SK-N-SH (cell line): ENCODE measurements at regions not wholly inside any gene's neighbourhood (a gene's known extent, or its start where the extent isn't known, plus 50 kb on each side); places are given as distances from the start of the nearest gene placed in this dataset.

Experiments used
- CTCF ChIA-PET: fragments of 300-600, 350-600 bp; formaldehyde crosslinking; extraction: SDS; loops from one replicate; lab custom pipeline; 2021; lab: Yijun Ruan, JAX
- POLR2A ChIA-PET: fragments of 350-600 bp; sonication (Branson Sonifier 250); formaldehyde crosslinking; extraction: SDS; loops from one replicate; lab custom pipeline; 2020; ENCODE audit warnings: antibody characterized with exemption, inconsistent platforms; lab: Yijun Ruan, JAX
- DNase-seq: peaks from one replicate; pipeline ENCODE4 v3.0.0; 2012
- H2AFZ ChIP-seq: fragments of 200-600 bp; sonication (generic); 2 replicates; pipeline ENCODE4 v1.8.1; 2016; ENCODE audit warnings: antibody characterized with exemption, mild to moderate bottlenecking, low read depth
- H3F3A ChIP-seq: fragments of 200-600 bp; sonication (generic); replicated peaks from 2 replicates; pipeline ENCODE3; 2016; ENCODE audit warnings: antibody characterized with exemption, mild to moderate bottlenecking; ENCODE audit not compliant: insufficient read depth
- H3K27ac ChIP-seq, 2 experiments: fragments of 200-500 bp in 1 of 2; fragments of 200-600 bp in 1 of 2; sonication (Bioruptor generic) in 1 of 2; sonication (generic), shearing (Covaris generic) in 1 of 2; 2 replicates each; pipeline versions ENCODE4 v1.5.1 to v1.6.1; 2014 to 2016; ENCODE audit warnings: low read depth in 2 of 2, inconsistent platforms in 1 of 2, low read length in 1 of 2, mild to moderate bottlenecking in 1 of 2, mixed read lengths in 1 of 2
- H3K27me3 ChIP-seq: fragments of 200-600 bp; sonication (generic), shearing (Covaris generic); 2 replicates; pipeline ENCODE4 v1.6.1; 2016; ENCODE audit warnings: mixed run types; ENCODE audit not compliant: insufficient read depth
- H3K36me3 ChIP-seq, 2 experiments: fragments of 200-500 bp in 1 of 2; fragments of 200-600 bp in 1 of 2; sonication (Bioruptor generic) in 1 of 2; sonication (generic) in 1 of 2; replicated peaks in 1 of 2; 2 replicates each; pipeline versions ENCODE3 to v1.5.1; 2014 to 2016; ENCODE audit warnings: low read length in 1 of 2, mild to moderate bottlenecking in 1 of 2; ENCODE audit not compliant: insufficient read depth in 2 of 2, control insufficient read depth in 1 of 2
- H3K4me1 ChIP-seq, 2 experiments: fragments of 200-500 bp in 1 of 2; fragments of 200-600 bp in 1 of 2; sonication (Bioruptor generic) in 1 of 2; sonication (generic), shearing (Covaris generic) in 1 of 2; 2 replicates each; pipeline versions ENCODE4 v1.5.1 to v1.6.1; 2014 to 2016; ENCODE audit warnings: low read depth in 1 of 2, low read length in 1 of 2, mixed run types in 1 of 2; ENCODE audit not compliant: insufficient read depth in 2 of 2, control insufficient read depth in 1 of 2
- H3K4me2 ChIP-seq: fragments of 200-600 bp; sonication (generic), shearing (Covaris generic); 2 replicates; pipeline ENCODE4 v1.6.1; 2017; ENCODE audit warnings: mixed run types
- H3K4me3 ChIP-seq, 2 experiments: fragments of 200-500 bp in 1 of 2; fragments of 200-600 bp in 1 of 2; sonication (Bioruptor generic) in 1 of 2; sonication (generic), shearing (Covaris generic) in 1 of 2; 2 replicates each; pipeline versions ENCODE4 v1.5.1 to v1.8.1; 2014 to 2016; ENCODE audit warnings: low read depth in 2 of 2, inconsistent platforms in 1 of 2, low read length in 1 of 2, mild to moderate bottlenecking in 1 of 2, mixed read lengths in 1 of 2, moderate library complexity in 1 of 2
- H3K79me2 ChIP-seq: fragments of 200-600 bp; sonication (generic); 2 replicates; pipeline ENCODE4 v1.8.1; 2017; ENCODE audit warnings: mild to moderate bottlenecking; ENCODE audit not compliant: insufficient read depth
- H3K9ac ChIP-seq: fragments of 200-600 bp; sonication (generic); 2 replicates; pipeline ENCODE4 v1.6.1; 2017; ENCODE audit warnings: mixed run types
- H3K9me2 ChIP-seq: fragments of 200-600 bp; sonication (generic); 2 replicates; pipeline ENCODE4 v1.6.1; 2017; ENCODE audit warnings: mixed run types
- H3K9me3 ChIP-seq: fragments of 200-600 bp; sonication (generic); 2 replicates; pipeline ENCODE4 v1.6.1; 2017; ENCODE audit warnings: mixed run types, mild to moderate bottlenecking, moderate library complexity
- H4K20me1 ChIP-seq: fragments of 200-600 bp; sonication (generic); 2 replicates; pipeline ENCODE4 v1.6.1; 2017; ENCODE audit warnings: mild to moderate bottlenecking, mixed run types; ENCODE audit not compliant: insufficient read depth
- CHD2 ChIP-seq: fragments of 150-350 bp; IDR thresholded peaks from 2 replicates; pipeline ENCODE4 v1.6.1; 2018; ENCODE audit warnings: low read length; ENCODE audit not compliant: partially characterized antibody
- EP300 ChIP-seq, 2 experiments: IDR thresholded peaks; 2 replicates each; pipeline versions ENCODE4 v1.4.0 to v1.6.1; 2012; ENCODE audit warnings: borderline replicate concordance in 1 of 2, low read depth in 1 of 2, low read length in 1 of 2
- EZH2phosphoT487 ChIP-seq: fragments of 200-600 bp; sonication (generic); IDR thresholded peaks from 2 replicates; pipeline ENCODE4 v1.6.1; 2017; ENCODE audit warnings: low read depth, mixed run types, mild to moderate bottlenecking, antibody characterized with exemption, moderate library complexity, borderline replicate concordance
- FOXM1 ChIP-seq: IDR thresholded peaks from 2 replicates; pipeline ENCODE4 v1.4.0; 2012; ENCODE audit warnings: low read depth, mild to moderate bottlenecking
- GABPA ChIP-seq: IDR thresholded peaks from 2 replicates; pipeline ENCODE4 v1.4.0; 2012; ENCODE audit warnings: low read depth, mild to moderate bottlenecking
- GATA2 ChIP-seq: sonication (generic); formaldehyde crosslinking; IDR thresholded peaks from 2 replicates; pipeline ENCODE4 v1.5.0; 2020; ENCODE audit warnings: mild to moderate bottlenecking, missing genetic modification reagents
- JUND ChIP-seq: IDR thresholded peaks from 2 replicates; pipeline ENCODE4 v1.4.0; 2012
- NFIC ChIP-seq: IDR thresholded peaks from 2 replicates; pipeline ENCODE4 v1.4.0; 2012; ENCODE audit warnings: borderline replicate concordance
- POLR2AphosphoS5 ChIP-seq: IDR thresholded peaks from 2 replicates; pipeline ENCODE4 v1.6.1; 2012; ENCODE audit warnings: low read depth, low read length
- RAD21 ChIP-seq: IDR thresholded peaks from 2 replicates; pipeline ENCODE4 v1.6.1; 2012; ENCODE audit warnings: mild to moderate bottlenecking, low read length
- RCOR1 ChIP-seq: fragments of 150-350 bp; IDR thresholded peaks from 2 replicates; pipeline ENCODE4 v1.6.1; 2017; ENCODE audit warnings: antibody characterized with exemption, low read length
- SMC3 ChIP-seq: IDR thresholded peaks from 2 replicates; pipeline ENCODE4 v1.6.1; 2012; ENCODE audit warnings: low read depth, low read length, improper control_type of control experiment
- TEAD4 ChIP-seq: IDR thresholded peaks from 2 replicates; pipeline ENCODE4 v1.4.0; 2012; ENCODE audit warnings: mild to moderate bottlenecking, borderline replicate concordance; ENCODE audit not compliant: insufficient read depth
- WGBS: methylation state at CpG from one replicate; pipeline ENCODE4 v1.1.6; 2017; ENCODE audit warnings: low lambda C conversion rate; 5-methylcytosine and 5-hydroxymethylcytosine counted together
- TF ChIP-seq, protein P1 (sequence below): IDR thresholded peaks from 2 replicates; pipeline ENCODE4 v1.4.0; 2012; ENCODE audit warnings: low read depth, borderline replicate concordance
- TF ChIP-seq, protein P2 (sequence below): fragments of 150-350 bp; IDR thresholded peaks from 2 replicates; pipeline ENCODE4 v1.6.1; 2016; ENCODE audit warnings: mild to moderate bottlenecking, low read depth, low read length
- TF ChIP-seq, protein P3 (sequence below): fragments of 150-350 bp; IDR thresholded peaks from 2 replicates; pipeline ENCODE4 v1.6.1; 2017; ENCODE audit warnings: antibody characterized with exemption, low read length, low read depth, borderline replicate concordance
- TF ChIP-seq, protein P4 (sequence below): fragments of 200-600 bp; sonication (generic); IDR thresholded peaks from 2 replicates; pipeline ENCODE4 v1.6.1; 2017; ENCODE audit warnings: antibody characterized with exemption, mild to moderate bottlenecking, moderate library complexity
- TF ChIP-seq, protein P5 (sequence below): IDR thresholded peaks from 2 replicates; pipeline ENCODE4 v1.4.0; 2012; ENCODE audit warnings: low read depth
- TF ChIP-seq, protein P6 (sequence below): IDR thresholded peaks from 2 replicates; pipeline ENCODE4; 2012

DNA sequence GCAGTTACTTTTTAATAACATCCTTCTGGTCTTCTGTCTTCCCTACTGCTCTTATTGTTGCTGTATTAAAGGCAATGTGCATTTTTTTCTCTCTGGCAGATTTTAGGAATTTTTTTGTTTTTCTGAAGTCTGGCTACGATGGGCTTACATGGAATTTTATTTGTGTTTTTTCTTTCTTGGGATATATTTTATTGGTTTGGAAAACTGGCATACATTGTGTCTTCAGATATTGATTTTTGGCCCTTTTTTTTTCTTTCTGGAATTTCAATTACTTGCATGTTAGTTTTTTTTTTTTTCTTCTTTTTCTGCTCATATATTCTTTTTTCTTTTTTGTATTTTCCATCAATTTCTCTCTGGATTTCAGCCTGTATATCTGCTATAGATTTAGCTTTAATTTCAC lies 442.1 kb upstream of the TRIB2 start:
- no peaks in the 10 kb centered on the region for H3K27me3 ChIP-seq
- DNase-seq = no peak
- H3K9me2 ChIP-seq = no peaks in the 10 kb centered on the region
- no peak overlapping the region for H3K9ac ChIP-seq
- POLR2A ChIA-PET = no interaction called here
- no peak overlapping the region for H3K27ac ChIP-seq
- no peak overlapping the region for H3K4me3 ChIP-seq
- CTCF ChIA-PET = interaction anchor here (0.5 kb wide), 1 partner anchor 25 kb away, joined by 3 read pairs; no protein-coding TSS in a partner anchor
- H3K4me2 ChIP-seq = no peak overlapping the region
- 67% methylated on average over 1 of the region's 1 CpG for WGBS
- H3K79me2 ChIP-seq = no peaks in the 10 kb centered on the region
- no peak for TF ChIP-seq GATA2
- TF ChIP-seq GABPA = no peak
- no peak for TF ChIP-seq RAD21
- TF ChIP-seq, protein P1, sequence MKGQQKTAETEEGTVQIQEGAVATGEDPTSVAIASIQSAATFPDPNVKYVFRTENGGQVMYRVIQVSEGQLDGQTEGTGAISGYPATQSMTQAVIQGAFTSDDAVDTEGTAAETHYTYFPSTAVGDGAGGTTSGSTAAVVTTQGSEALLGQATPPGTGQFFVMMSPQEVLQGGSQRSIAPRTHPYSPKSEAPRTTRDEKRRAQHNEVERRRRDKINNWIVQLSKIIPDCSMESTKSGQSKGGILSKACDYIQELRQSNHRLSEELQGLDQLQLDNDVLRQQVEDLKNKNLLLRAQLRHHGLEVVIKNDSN = no peak
- TF ChIP-seq CHD2 = no peak
- TF ChIP-seq, protein P2, sequence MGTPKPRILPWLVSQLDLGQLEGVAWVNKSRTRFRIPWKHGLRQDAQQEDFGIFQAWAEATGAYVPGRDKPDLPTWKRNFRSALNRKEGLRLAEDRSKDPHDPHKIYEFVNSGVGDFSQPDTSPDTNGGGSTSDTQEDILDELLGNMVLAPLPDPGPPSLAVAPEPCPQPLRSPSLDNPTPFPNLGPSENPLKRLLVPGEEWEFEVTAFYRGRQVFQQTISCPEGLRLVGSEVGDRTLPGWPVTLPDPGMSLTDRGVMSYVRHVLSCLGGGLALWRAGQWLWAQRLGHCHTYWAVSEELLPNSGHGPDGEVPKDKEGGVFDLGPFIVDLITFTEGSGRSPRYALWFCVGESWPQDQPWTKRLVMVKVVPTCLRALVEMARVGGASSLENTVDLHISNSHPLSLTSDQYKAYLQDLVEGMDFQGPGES = no peak
- no peak for TF ChIP-seq POLR2AphosphoS5
- TF ChIP-seq, protein P3, sequence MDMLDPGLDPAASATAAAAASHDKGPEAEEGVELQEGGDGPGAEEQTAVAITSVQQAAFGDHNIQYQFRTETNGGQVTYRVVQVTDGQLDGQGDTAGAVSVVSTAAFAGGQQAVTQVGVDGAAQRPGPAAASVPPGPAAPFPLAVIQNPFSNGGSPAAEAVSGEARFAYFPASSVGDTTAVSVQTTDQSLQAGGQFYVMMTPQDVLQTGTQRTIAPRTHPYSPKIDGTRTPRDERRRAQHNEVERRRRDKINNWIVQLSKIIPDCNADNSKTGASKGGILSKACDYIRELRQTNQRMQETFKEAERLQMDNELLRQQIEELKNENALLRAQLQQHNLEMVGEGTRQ = no peak
- no peak for TF ChIP-seq EZH2phosphoT487
- TF ChIP-seq JUND = no peak
- TF ChIP-seq, protein P4, sequence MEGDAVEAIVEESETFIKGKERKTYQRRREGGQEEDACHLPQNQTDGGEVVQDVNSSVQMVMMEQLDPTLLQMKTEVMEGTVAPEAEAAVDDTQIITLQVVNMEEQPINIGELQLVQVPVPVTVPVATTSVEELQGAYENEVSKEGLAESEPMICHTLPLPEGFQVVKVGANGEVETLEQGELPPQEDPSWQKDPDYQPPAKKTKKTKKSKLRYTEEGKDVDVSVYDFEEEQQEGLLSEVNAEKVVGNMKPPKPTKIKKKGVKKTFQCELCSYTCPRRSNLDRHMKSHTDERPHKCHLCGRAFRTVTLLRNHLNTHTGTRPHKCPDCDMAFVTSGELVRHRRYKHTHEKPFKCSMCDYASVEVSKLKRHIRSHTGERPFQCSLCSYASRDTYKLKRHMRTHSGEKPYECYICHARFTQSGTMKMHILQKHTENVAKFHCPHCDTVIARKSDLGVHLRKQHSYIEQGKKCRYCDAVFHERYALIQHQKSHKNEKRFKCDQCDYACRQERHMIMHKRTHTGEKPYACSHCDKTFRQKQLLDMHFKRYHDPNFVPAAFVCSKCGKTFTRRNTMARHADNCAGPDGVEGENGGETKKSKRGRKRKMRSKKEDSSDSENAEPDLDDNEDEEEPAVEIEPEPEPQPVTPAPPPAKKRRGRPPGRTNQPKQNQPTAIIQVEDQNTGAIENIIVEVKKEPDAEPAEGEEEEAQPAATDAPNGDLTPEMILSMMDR = no peak
- TF ChIP-seq, protein P5, sequence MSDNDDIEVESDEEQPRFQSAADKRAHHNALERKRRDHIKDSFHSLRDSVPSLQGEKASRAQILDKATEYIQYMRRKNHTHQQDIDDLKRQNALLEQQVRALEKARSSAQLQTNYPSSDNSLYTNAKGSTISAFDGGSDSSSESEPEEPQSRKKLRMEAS = no peak
- no peak for TF ChIP-seq NFIC
- TF ChIP-seq TEAD4 = no peak
- no peak for TF ChIP-seq EP300 (IDR thresholded peaks at IDR 0.05; ENCODE audit: borderline replicate concordance in 1 of 2, low read depth in 1 of 2, low read length in 1 of 2)
- no peak for TF ChIP-seq FOXM1
- no peak for TF ChIP-seq SMC3
- TF ChIP-seq, protein P6, sequence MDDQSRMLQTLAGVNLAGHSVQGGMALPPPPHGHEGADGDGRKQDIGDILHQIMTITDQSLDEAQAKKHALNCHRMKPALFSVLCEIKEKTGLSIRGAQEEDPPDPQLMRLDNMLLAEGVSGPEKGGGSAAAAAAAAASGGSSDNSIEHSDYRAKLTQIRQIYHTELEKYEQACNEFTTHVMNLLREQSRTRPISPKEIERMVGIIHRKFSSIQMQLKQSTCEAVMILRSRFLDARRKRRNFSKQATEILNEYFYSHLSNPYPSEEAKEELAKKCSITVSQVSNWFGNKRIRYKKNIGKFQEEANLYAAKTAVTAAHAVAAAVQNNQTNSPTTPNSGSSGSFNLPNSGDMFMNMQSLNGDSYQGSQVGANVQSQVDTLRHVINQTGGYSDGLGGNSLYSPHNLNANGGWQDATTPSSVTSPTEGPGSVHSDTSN = no peak
- no peak for TF ChIP-seq RCOR1
- no peaks in the 10 kb centered on the region for H3K36me3 ChIP-seq
- H4K20me1 ChIP-seq = no peaks in the 10 kb centered on the region
- no peak overlapping the region for H2AFZ ChIP-seq
- H3F3A ChIP-seq = no peaks in the 10 kb centered on the region
- H3K4me1 ChIP-seq = peaks cover 0 to 5% of the 10 kb centered on the region in 2 experiments; a peak in 1 of 4 replicates
- no peaks in the 10 kb centered on the region for H3K9me3 ChIP-seq
